Heart left ventricle (tissue), 16 donors: ENCODE measurements at regions not wholly inside any gene's neighbourhood (a gene's known extent, or its start where the extent isn't known, plus 50 kb on each side); places are given as distances from the start of the nearest gene placed in this dataset.

ENCODE experiments used
- ATAC-seq, 4 donors: fragments of 200-7000 bp; cut with Tn5 transposase; one replicate each; pipeline ENCODE4 v1.9.1; 2020 to 2022; ENCODE audit warnings: moderate library complexity in 4 of 4, mild to moderate bottlenecking in 3 of 4, moderate number of reproducible peaks in 1 of 4
- DNase-seq, 5 donors: peaks; one replicate each; pipeline ENCODE4 v3.0.0-alpha.2; 2020
- H3K27ac ChIP-seq, 12 donors: fragments of 200-600 bp; sonication (generic) in 4 of 12; one replicate each; pipeline versions ENCODE4 v1.5.0 to v1.8.0; 2016 to 2022; ENCODE audit warnings: mild to moderate bottlenecking in 2 of 12
- H3K27me3 ChIP-seq, 9 donors: fragments of 200-600 bp; sonication (generic) in 2 of 9; one replicate each; pipeline versions ENCODE4 v1.5.1 to v1.8.0; 2016 to 2022; ENCODE audit warnings: mild to moderate bottlenecking in 3 of 9
- H3K36me3 ChIP-seq, 9 donors: fragments of 200-600 bp; sonication (generic) in 2 of 9; one replicate each; pipeline versions ENCODE4 v1.5.0 to v1.8.0; 2018 to 2022; ENCODE audit warnings: mild to moderate bottlenecking in 2 of 9
- H3K4me1 ChIP-seq, 12 donors: fragments of 200-600 bp; sonication (generic) in 4 of 12; one replicate each; pipeline versions ENCODE4 v1.5.0 to v1.8.0; 2016 to 2022; ENCODE audit warnings: mild to moderate bottlenecking in 3 of 12
- H3K4me3 ChIP-seq, 12 donors: fragments of 200-600 bp; sonication (generic) in 4 of 12; one replicate each; pipeline versions ENCODE4 v1.5.0 to v1.8.0; 2017 to 2022; ENCODE audit warnings: mild to moderate bottlenecking in 9 of 12, moderate library complexity in 4 of 12
- H3K9me3 ChIP-seq, 12 donors: fragments of 200-600 bp; sonication (generic) in 4 of 12; one replicate each; pipeline versions ENCODE4 v1.5.0 to v1.8.0; 2016 to 2022; ENCODE audit warnings: mild to moderate bottlenecking in 1 of 12
- POLR2A ChIP-seq, 2 donors: fragments of 450-650 bp; IDR thresholded peaks; one replicate each; pipeline ENCODE4 v1.6.1; 2017; ENCODE audit warnings: antibody characterized with exemption in 2 of 2, mild to moderate bottlenecking in 2 of 2, moderate library complexity in 2 of 2
- WGBS, 4 donors: extraction: QIAGEN DNeasy Blood & Tissue Kit in 2 of 4; methylation state at CpG; one replicate each; pipeline versions ENCODE4 v1.1.5 to v1.1.7; 2013 to 2018; 5-methylcytosine and 5-hydroxymethylcytosine counted together
- intact Hi-C, 10 donors: fragments of 100-400 bp; cut with DNase I; formaldehyde crosslinking; loops; one replicate each; pipeline versions ENCODE4 v1.11.1 to v1.14.2; 2022
- TF ChIP-seq, protein P1 (sequence below), 12 donors: fragments of 200-600 bp; sonication (generic) in 4 of 12; IDR thresholded peaks; one replicate each; pipeline versions ENCODE4 v1.5.0 to v1.8.0; 2018 to 2022; ENCODE audit warnings: antibody characterized with exemption in 12 of 12, mild to moderate bottlenecking in 5 of 12
- donor health status: ischemic (EF 13 %, LVEDD 7.1; RV severe dilation, severe dysfunction).
- donor health status: healthy with polysubstance abuse.
- donor health status: DM: no; HTN: yes; CAD: no.
- donor health status: DM: no; HTN: no; CAD: no.
- donor health status: ischemic (EF 25% LVEDD 6.9; RV normal size, moderate dysfunction).
- donor health status: ischemic (EF 25% LVEDD 5.7; RV mildly dilated, moderate dysfunction).
- donor health status: healthy.
- donor health status: DM: yes; HTN: yes; CAD: no.
- donor health status: ischemic (EF 35%, LVEDD 5.7; RV mildly dilated, moderate dysfunction).
- donor health status: nonischemic (EF 11% LVEDD 7.7; RV severe dilation, severe dysfunction).
- donor health status: DM: yes; HTN: yes; CAD: no.
- donor health status: PGD.
- donor health status: ischemic (EF 29% LVEDD 5.4; RV normal size, mild dysfunction).
- donor health status: nonischemic (EF 23%, LVEDD 6.1; RV moderate dilation, normal function).

DNA sequence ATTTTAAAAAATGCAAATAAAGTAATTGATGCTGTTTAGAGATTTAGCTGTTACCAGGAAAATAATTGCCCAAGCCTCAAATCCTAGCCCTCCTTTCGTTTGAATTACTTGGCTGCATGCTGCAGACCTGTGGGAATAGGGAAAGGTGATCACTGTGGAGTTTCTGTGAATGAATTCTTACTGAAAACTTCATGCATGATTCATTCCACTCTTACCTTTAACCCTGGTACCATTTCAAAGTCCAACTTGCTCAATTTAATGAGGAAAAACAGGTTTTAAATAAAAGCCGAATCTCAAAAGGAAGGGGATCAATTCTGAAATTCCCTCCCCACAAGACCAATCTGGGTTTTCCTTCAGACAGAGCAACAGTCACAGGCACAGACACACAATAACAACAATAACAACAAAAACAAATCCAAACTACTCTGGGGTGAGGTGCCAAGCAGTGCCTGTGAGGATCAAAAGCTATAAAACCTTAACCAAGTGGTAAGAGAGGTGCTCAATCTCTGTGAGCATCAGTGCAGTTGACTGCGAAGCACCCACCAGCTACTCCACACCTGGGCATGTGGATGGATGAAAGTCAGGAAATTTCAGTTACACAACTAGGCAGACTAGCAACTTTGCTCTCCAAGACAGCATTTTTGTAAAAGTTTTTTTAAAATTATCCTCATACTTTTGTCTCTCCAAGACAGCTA lies 200.8 kb downstream of the CNTN3 start:
- Histone ChIP-seq H3K9me3 (peaks cover 0 to 2% (median 0%) of the 10 kb centered on the region in 12 donors), H3K4me3 (no peak overlapping the region), H3K27me3 (peaks cover 0 to 5% (median 0%) of the 10 kb centered on the region in 9 donors), H3K36me3 (no peaks in the 10 kb centered on the region), H3K27ac (no peak overlapping the region), H3K4me1 (no peaks in the 10 kb centered on the region)
- intact Hi-C loops = no loop called here
- no peak for ATAC-seq
- no peak for DNase-seq
- 43 to 80% (median 60%) methylated on average over 3 of the region's 3 CpGs for WGBS, 4 donors
- TF ChIP-seq, protein P1, sequence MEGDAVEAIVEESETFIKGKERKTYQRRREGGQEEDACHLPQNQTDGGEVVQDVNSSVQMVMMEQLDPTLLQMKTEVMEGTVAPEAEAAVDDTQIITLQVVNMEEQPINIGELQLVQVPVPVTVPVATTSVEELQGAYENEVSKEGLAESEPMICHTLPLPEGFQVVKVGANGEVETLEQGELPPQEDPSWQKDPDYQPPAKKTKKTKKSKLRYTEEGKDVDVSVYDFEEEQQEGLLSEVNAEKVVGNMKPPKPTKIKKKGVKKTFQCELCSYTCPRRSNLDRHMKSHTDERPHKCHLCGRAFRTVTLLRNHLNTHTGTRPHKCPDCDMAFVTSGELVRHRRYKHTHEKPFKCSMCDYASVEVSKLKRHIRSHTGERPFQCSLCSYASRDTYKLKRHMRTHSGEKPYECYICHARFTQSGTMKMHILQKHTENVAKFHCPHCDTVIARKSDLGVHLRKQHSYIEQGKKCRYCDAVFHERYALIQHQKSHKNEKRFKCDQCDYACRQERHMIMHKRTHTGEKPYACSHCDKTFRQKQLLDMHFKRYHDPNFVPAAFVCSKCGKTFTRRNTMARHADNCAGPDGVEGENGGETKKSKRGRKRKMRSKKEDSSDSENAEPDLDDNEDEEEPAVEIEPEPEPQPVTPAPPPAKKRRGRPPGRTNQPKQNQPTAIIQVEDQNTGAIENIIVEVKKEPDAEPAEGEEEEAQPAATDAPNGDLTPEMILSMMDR (IDR thresholded peaks at IDR 0.05) = no peak
- no peak for TF ChIP-seq POLR2A (IDR thresholded peaks at IDR 0.05)

- ATAC-seq = no peak
- 60 to 80% (median 73%) methylated on average over 2 of the region's 2 CpGs for WGBS, 4 donors
These were observed 204.1 kb downstream of the CNTN3 start for GRCh38 chr3:74410276-74410941.

GRCh38 chr3:74409066-74409465 lies 205.4 kb downstream of the CNTN3 start:
- H3K4me3 ChIP-seq = no peak overlapping the region
- no peaks in the 10 kb centered on the region for H3K4me1 ChIP-seq
- DNase-seq (no peak), ATAC-seq (no peak)
- H3K27ac ChIP-seq = no peak overlapping the region
- no peaks in the 10 kb centered on the region for H3K36me3 ChIP-seq
- no peak for TF ChIP-seq POLR2A (IDR thresholded peaks at IDR 0.05)
- TF ChIP-seq, protein P1 (IDR thresholded peaks at IDR 0.05) = no peak
- H3K27me3 ChIP-seq = peaks cover 0 to 5% (median 0%) of the 10 kb centered on the region in 9 donors
- intact Hi-C loops = no loop called here
- peaks cover 0 to 2% (median 0%) of the 10 kb centered on the region in 12 donors for H3K9me3 ChIP-seq

More at GRCh38 chr3:74410276-74410941, 204.1 kb downstream of the CNTN3 start:
- Histone ChIP-seq H3K4me1 (no peaks in the 10 kb centered on the region), H3K4me3 (no peak overlapping the region), H3K27ac (no peak overlapping the region), H3K36me3 (no peaks in the 10 kb centered on the region), H3K27me3 (peaks cover 0 to 5% (median 0%) of the 10 kb centered on the region in 9 donors), H3K9me3 (peaks cover 0 to 2% (median 0%) of the 10 kb centered on the region in 12 donors)
- DNase-seq = no peak
- intact Hi-C loops = no loop called here
- no peak for TF ChIP-seq POLR2A (IDR thresholded peaks at IDR 0.05)
- TF ChIP-seq, protein P1 (IDR thresholded peaks at IDR 0.05) = no peak

DNA sequence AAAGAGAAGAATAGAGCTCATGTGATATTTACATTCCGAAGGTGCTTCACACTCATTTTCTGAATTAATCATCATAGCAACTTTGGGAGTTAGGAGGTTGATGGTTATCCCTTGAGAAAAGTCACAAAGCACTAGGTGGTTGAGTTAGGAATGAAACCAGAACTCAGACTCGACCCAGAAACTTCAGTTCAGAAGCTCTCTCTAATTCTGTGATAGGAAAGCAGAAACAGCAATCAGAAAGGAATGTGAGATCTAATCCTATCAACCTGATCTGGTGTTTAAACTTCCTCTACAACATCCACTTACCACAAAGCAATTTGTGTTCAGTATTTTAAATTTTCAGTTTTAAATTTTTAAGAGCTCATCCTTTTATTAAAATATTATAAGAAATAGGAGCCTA lies 211.2 kb downstream of the CNTN3 start:
- Histone ChIP-seq H3K27ac (no peak overlapping the region), H3K36me3 (no peaks in the 10 kb centered on the region), H3K9me3 (peaks cover 0 to 3% (median 0%) of the 10 kb centered on the region in 12 donors), H3K4me3 (no peak overlapping the region), H3K27me3 (no peaks in the 10 kb centered on the region), H3K4me1 (no peaks in the 10 kb centered on the region)
- intact Hi-C loops = no loop called here
- DNase-seq (no peak), ATAC-seq (no peak)
- 46 to 64% (median 64%) methylated on average over 2 of the region's 2 CpGs for WGBS, 4 donors
- TF ChIP-seq POLR2A (IDR thresholded peaks at IDR 0.05) = no peak
- TF ChIP-seq, protein P1 (IDR thresholded peaks at IDR 0.05) = no peak
